K562 (cell line): ENCODE measurements at regions not wholly inside any gene's neighbourhood (a gene's known extent, or its start where the extent isn't known, plus 50 kb on each side); places are given as distances from the start of the nearest gene placed in this dataset.
"Not testable (repeated sequence)": the region's sequence is repeated elsewhere in the genome, so short reads cannot be mapped to it uniquely, and the experiment has no call there.

Experiments used
- KLF1 ChIP-seq: fragments of 450-650 bp; IDR thresholded peaks from 2 replicates; pipeline ENCODE4 v1.6.1; 2016; ENCODE audit warnings: missing genetic modification characterization, missing compliant biosample characterization
- SIN3A ChIP-seq, 2 experiments: fragments of 150-350 bp in 1 of 2; IDR thresholded peaks; 2 replicates each; pipeline ENCODE4 v1.6.1; 2011 to 2016; ENCODE audit warnings: borderline replicate concordance in 2 of 2, low read depth in 2 of 2, low read length in 2 of 2, mild to moderate bottlenecking in 2 of 2, moderate library complexity in 2 of 2; ENCODE audit not compliant: control insufficient read depth in 1 of 2
- SMARCE1 ChIP-seq: fragments of 450-650 bp; IDR thresholded peaks from 2 replicates; pipeline ENCODE4 v1.7.1; 2016; ENCODE audit warnings: mild to moderate bottlenecking
- ZNF232 ChIP-seq: sonication (generic); formaldehyde crosslinking; IDR thresholded peaks from 2 replicates; pipeline ENCODE4 v1.8.0; 2022; ENCODE audit warnings: mild to moderate bottlenecking, missing genetic modification reagents
- ZNF699 ChIP-seq: fragments of 250-450 bp; sonication (Bioruptor Pico); IDR thresholded peaks from 2 replicates; pipeline ENCODE4 v1.8.0; 2021; ENCODE audit warnings: mild to moderate bottlenecking, moderate library complexity; ENCODE audit not compliant: insufficient replicate concordance

DNA sequence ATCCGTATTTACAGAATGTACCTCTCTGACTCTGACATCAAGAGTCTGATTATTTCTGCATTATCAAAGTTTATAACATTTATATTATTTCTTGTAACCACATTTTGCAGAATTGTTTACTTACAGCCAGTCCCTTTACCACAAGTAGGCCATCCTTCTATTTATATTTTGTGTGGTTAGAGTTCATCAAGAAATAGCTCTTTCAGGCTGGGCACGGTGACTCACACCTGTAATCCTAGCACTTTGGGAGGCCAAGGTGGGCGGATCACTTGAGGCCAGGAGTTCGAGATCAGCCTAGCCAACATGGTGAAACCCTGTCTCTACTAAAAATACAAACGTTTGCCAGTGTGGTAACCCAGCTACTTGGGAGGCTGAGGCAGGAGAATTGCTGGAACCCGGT, 86.3 kb upstream of the HCRTR2 start:
- TF ChIP-seq KLF1 (tag); ZNF232 (CRISPR knock-in tag); SMARCE1; ZNF699; SIN3A (IDR thresholded peaks at IDR 0.05; ENCODE audit: borderline replicate concordance in 2 of 2, control insufficient read depth in 1 of 2, low read depth in 2 of 2, low read length in 2 of 2): not testable (repeated sequence)
